Sigmoid colon (tissue), 4 donors: ENCODE measurements at regions not wholly inside any gene's neighbourhood (a gene's known extent, or its start where the extent isn't known, plus 50 kb on each side); places are given as distances from the start of the nearest gene placed in this dataset.

Experiments
- POLR2A ChIP-seq, 2 donors: fragments of 450-650 bp; IDR thresholded peaks; one replicate each; pipeline ENCODE4 v1.6.1; 2016; ENCODE audit warnings: antibody characterized with exemption in 2 of 2, mild to moderate bottlenecking in 2 of 2, moderate library complexity in 2 of 2
- POLR2AphosphoS5 ChIP-seq, 4 donors: sonication (generic); formaldehyde crosslinking; IDR thresholded peaks; one replicate each; pipeline ENCODE4 v1.6.1; 2017; ENCODE audit warnings: antibody characterized with exemption in 4 of 4
- TF ChIP-seq, protein P1 (sequence below), 4 experiments: fragments of 450-650 bp in 3 of 4; fragments of 200-600 bp in 1 of 4; IDR thresholded peaks; one replicate each; pipeline ENCODE4 v1.5.1; 2016 to 2019; ENCODE audit warnings: antibody characterized with exemption in 4 of 4, mild to moderate bottlenecking in 3 of 4, moderate library complexity in 2 of 4

DNA sequence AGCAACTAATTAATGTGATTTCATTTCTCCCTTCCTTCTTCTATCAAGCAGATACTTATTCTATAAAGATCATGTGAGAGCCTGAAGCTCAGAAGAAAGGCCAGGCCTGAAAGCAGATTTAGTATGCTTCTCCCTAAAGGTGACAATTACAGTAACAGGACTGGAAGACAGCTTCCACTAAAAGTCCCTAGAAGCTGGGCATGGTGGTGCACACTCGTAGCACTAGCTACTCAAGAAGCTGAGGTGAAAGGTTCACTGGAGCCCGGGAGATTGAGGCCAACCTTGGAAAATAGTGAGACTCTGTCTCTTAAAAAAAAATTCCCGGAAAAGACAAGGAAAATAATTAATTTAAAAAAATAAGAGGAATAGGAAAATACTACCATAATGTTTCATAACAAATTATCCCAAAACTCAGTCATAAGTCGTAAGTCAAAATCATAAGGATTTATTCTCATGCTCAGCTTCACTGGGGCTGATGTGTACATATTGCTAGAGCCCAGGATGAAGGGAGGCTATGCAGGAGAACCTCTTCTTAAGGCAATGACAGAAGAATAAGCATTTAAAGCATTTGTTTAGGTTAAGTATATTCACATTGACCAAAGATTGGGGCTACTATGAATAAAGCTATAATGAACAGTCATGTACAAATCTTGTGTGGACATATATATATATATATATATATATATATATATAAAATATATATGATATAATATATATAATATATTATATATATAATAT, 210.8 kb upstream of the SMARCA2 start:
- TF ChIP-seq, protein P1, sequence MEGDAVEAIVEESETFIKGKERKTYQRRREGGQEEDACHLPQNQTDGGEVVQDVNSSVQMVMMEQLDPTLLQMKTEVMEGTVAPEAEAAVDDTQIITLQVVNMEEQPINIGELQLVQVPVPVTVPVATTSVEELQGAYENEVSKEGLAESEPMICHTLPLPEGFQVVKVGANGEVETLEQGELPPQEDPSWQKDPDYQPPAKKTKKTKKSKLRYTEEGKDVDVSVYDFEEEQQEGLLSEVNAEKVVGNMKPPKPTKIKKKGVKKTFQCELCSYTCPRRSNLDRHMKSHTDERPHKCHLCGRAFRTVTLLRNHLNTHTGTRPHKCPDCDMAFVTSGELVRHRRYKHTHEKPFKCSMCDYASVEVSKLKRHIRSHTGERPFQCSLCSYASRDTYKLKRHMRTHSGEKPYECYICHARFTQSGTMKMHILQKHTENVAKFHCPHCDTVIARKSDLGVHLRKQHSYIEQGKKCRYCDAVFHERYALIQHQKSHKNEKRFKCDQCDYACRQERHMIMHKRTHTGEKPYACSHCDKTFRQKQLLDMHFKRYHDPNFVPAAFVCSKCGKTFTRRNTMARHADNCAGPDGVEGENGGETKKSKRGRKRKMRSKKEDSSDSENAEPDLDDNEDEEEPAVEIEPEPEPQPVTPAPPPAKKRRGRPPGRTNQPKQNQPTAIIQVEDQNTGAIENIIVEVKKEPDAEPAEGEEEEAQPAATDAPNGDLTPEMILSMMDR (IDR thresholded peaks at IDR 0.05), result no peak
- TF ChIP-seq POLR2AphosphoS5 (IDR thresholded peaks at IDR 0.05), result no peak
- no peak for TF ChIP-seq POLR2A (IDR thresholded peaks at IDR 0.05)
